ENCODE measurements at regions not wholly inside any gene's neighbourhood (a gene's known extent, or its start where the extent isn't known, plus 50 kb on each side); places are given as distances from the start of the nearest gene placed in this dataset.
"Not testable (repeated sequence)": the region's sequence is repeated elsewhere in the genome, so short reads cannot be mapped to it uniquely, and the experiment has no call there.

DNA sequence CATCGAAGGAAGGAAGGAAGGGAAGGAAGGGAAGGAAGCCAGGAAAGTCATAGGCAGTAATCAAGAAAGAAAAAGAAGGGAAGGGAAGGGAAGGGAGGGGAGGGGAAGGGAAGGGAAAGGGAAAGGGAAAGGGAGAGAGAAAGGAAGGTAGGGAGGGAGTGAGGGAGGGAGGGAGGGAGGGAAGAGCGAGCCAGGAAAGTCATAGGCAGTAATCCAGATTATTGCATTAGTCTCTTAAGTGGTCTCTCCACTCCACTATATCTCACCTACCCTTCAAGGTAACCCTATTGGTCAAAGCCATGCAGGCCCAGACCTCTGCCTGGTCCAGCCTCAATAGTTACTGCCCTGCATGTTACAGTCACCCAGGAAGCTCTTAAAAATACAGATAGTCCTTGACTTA, 106.2 kb upstream of the RAP2B start:
- Histone ChIP-seq H3K4me3 (no peak overlapping the region), H3K27ac (no peak overlapping the region), H3K36me3 (no peaks in the 10 kb centered on the region), H3K4me1 (peaks cover 0 to 11% (median 4%) of the 10 kb centered on the region in 4 donors), H3K27me3 (no peaks in the 10 kb centered on the region), H3K9me3 (no peaks in the 10 kb centered on the region)
- TF ChIP-seq, protein P1, sequence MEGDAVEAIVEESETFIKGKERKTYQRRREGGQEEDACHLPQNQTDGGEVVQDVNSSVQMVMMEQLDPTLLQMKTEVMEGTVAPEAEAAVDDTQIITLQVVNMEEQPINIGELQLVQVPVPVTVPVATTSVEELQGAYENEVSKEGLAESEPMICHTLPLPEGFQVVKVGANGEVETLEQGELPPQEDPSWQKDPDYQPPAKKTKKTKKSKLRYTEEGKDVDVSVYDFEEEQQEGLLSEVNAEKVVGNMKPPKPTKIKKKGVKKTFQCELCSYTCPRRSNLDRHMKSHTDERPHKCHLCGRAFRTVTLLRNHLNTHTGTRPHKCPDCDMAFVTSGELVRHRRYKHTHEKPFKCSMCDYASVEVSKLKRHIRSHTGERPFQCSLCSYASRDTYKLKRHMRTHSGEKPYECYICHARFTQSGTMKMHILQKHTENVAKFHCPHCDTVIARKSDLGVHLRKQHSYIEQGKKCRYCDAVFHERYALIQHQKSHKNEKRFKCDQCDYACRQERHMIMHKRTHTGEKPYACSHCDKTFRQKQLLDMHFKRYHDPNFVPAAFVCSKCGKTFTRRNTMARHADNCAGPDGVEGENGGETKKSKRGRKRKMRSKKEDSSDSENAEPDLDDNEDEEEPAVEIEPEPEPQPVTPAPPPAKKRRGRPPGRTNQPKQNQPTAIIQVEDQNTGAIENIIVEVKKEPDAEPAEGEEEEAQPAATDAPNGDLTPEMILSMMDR (IDR thresholded peaks at IDR 0.05) = no peak
- no peak for DNase-seq
- intact Hi-C loops (cut with DNase I; ENCODE audit: low total_unique reads) = no loop called here

DNA sequence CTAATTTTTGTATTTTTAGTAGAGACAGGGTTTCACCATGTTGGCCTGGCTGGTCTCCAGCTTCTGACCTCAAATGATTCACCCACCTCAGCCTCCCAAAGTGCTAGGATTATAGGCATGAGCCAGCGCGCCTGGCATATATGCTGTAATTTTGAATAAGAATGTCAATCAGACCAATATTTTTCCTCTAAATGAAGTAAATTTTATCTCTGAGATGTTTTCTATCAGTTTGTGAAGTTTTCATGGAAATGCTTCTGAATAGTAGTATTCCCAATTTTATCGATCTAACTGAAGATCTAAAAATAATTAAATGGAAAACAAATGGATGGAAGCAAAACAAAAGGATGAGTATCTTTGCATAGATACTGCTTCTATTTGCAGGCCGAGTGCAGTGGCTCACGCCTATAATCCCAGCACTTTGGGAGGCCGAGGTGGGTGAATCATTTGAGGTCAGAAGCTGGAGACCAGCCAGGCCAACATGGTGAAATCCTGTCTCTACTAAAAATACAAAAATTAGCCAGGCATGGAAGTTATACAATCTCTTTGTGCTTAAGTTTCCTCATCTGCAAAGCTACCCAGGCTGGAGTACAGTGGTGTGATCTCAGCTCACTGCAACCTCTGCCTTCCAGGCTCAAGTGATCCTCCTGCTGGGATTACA, 103.9 kb upstream of the RAP2B start:
- intact Hi-C loops (cut with DNase I; ENCODE audit: low total_unique reads); H3K36me3 ChIP-seq: not testable (repeated sequence)

DNA sequence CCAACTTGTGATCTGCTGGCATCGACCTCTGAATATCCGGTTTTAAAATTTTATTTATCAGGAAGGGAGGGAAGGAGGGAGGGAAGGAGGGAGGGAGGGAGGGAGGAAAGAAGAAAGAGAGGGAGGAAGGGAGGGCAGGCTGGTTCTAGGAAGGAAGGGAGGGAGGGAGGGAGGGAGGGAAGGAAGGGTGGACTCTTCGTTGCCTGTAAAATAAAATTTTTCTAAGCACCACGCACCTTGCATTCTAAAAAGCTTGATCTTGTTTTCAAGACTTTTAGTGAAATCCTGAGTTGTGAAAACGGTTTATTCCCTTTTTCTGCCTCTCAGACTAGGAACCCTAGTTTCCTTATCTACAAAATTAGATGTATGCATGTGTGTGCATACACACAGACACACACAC, 101.7 kb upstream of the RAP2B start:
- H3K27me3 ChIP-seq = no peaks in the 10 kb centered on the region
- TF ChIP-seq, protein P1 (IDR thresholded peaks at IDR 0.05) = no peak
- no peak overlapping the region for H3K27ac ChIP-seq
- intact Hi-C loops (cut with DNase I; ENCODE audit: low total_unique reads) = no loop called here
- H3K9me3 ChIP-seq = no peaks in the 10 kb centered on the region
- H3K36me3 ChIP-seq = no peaks in the 10 kb centered on the region
- DNase-seq = no peak
- H3K4me3 ChIP-seq = no peak overlapping the region
- H3K4me1 ChIP-seq = no peaks in the 10 kb centered on the region

More for the DNA sequence above, 103.9 kb upstream of the RAP2B start:
- not testable (repeated sequence) for H3K9me3 ChIP-seq, H3K27me3 ChIP-seq, H3K4me3 ChIP-seq, H3K27ac ChIP-seq, H3K4me1 ChIP-seq
- DNase-seq = peak in 1 of 2 donors; percentile 55

DNA sequence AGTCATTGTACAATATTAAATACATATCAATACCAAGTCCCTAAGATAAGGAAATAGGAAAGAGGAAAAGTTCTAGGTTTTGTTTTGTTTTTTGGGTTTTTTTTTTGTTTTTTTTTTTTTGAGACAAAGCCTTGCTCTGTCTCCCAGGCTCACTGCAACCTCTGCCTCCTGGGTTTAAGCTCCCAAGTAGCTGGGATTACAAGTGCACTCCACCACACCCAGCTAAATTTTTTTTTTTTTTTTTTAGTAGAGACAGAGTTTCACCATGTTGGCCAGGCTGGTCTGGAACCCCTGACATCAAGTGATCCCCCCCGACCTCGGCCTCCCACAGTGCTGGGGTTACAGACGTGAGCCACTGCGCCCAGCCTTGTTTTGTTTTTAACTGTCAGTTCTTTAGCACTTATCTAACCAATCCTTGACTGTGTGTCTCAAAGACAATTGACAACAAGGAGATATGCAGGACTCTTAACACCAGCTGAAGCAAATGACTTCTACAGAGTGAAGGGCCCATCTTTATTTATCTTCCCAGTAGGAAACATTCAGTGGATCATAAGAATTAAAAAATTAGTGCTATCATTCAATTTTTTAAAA, 100.0 kb upstream of the RAP2B start:
- H3K36me3 ChIP-seq = no peaks in the 10 kb centered on the region
- no peaks in the 10 kb centered on the region for H3K4me1 ChIP-seq
- intact Hi-C loops (cut with DNase I; ENCODE audit: low total_unique reads) = no loop called here
- H3K4me3 ChIP-seq = no peak overlapping the region
- H3K27ac ChIP-seq = no peak overlapping the region
- no peaks in the 10 kb centered on the region for H3K27me3 ChIP-seq
- no peaks in the 10 kb centered on the region for H3K9me3 ChIP-seq
- no peak for DNase-seq
- TF ChIP-seq, protein P1 (IDR thresholded peaks at IDR 0.05) = no peak

DNA sequence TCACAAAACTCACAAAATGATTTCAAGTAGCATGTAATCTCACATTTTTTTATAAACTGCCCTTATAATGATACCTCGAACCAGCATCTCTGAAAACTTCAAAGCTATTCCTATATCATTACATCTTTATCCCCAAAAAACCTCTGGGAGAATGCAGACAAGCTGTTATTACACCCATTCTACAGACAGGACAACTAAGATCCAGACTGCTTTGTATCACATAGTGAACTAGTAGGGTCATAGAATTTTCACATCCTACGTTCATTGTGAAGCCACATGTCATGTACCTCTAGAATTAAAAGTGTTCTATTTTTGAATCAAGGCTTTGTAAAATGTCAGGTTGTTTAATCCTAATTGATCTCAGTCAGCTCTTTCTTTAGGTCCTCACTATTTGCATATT, 98.7 kb upstream of the RAP2B start:
- TF ChIP-seq, protein P1 (IDR thresholded peaks at IDR 0.05) = no peak

DNA sequence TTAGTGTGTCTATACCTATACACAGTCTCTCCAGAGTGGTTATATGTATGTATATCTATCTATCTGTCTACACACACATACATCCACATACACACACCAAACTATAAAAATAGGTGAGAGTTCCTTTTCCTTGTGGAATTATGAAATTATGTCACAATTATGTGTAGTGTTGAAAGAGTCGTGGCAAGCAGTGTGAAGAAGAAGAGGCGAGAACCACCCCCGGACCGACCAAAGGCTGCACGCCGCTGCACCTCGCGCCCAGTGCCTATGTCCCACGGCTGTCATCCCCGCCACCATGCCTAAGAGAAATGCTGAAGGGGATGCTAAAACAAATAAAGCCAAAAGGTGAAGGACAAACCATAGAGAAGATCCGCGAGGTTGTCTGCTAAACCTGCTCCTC, 95.0 kb upstream of the RAP2B start:
- intact Hi-C loops (cut with DNase I; ENCODE audit: low total_unique reads) = no loop called here
- no peaks in the 10 kb centered on the region for H3K4me1 ChIP-seq
- no peaks in the 10 kb centered on the region for H3K9me3 ChIP-seq
- TF ChIP-seq, protein P1 (IDR thresholded peaks at IDR 0.05) = no peak
- H3K4me3 ChIP-seq = no peak overlapping the region
- no peaks in the 10 kb centered on the region for H3K27me3 ChIP-seq
- H3K27ac ChIP-seq = no peak overlapping the region
- no peak for DNase-seq
- H3K36me3 ChIP-seq = no peaks in the 10 kb centered on the region

More for the DNA sequence above, 98.7 kb upstream of the RAP2B start:
- no peaks in the 10 kb centered on the region for H3K27me3 ChIP-seq
- H3K4me1 ChIP-seq = no peaks in the 10 kb centered on the region
- H3K4me3 ChIP-seq = no peak overlapping the region
- H3K36me3 ChIP-seq = no peaks in the 10 kb centered on the region
- DNase-seq = no peak
- H3K9me3 ChIP-seq = no peaks in the 10 kb centered on the region
- intact Hi-C loops (cut with DNase I; ENCODE audit: low total_unique reads) = no loop called here
- no peak overlapping the region for H3K27ac ChIP-seq

All from tibial artery (tissue), 4 donors.